Effector memory CD8-positive, alpha-beta T cell (primary cell): ENCODE measurements at regions not wholly inside any gene's neighbourhood (a gene's known extent, or its start where the extent isn't known, plus 50 kb on each side); places are given as distances from the start of the nearest gene placed in this dataset.

Experiments
- ATAC-seq: fragments of 150-1000 bp; cut with Tn5 transposase; replicated peaks from 2 replicates; pipeline ENCODE4 v1.10.0; 2021; ENCODE audit warnings: mild to moderate bottlenecking, moderate library complexity
- DNase-seq, 3 experiments: peaks; one replicate each; pipeline ENCODE4 v3.0.0; 2021
- H3K27ac Mint-ChIP-seq, 2 donors: one replicate each; pipeline ENCODE4 v1.8.0; 2022; ENCODE audit warnings: mild to moderate bottlenecking in 2 of 2, mixed read lengths in 2 of 2, moderate library complexity in 2 of 2
- H3K27me3 Mint-ChIP-seq, 2 donors: one replicate each; pipeline ENCODE4 v1.8.0; 2022; ENCODE audit warnings: mixed read lengths in 2 of 2
- H3K36me3 Mint-ChIP-seq: one replicate; pipeline ENCODE4 v1.8.0; 2022; ENCODE audit warnings: mild to moderate bottlenecking, moderate library complexity, mixed read lengths; ENCODE audit not compliant: insufficient read depth
- H3K4me1 Mint-ChIP-seq, 2 donors: one replicate each; pipeline ENCODE4 v1.8.0; 2022; ENCODE audit warnings: low read depth in 2 of 2, mixed read lengths in 2 of 2
- H3K4me3 Mint-ChIP-seq, 2 donors: one replicate each; pipeline ENCODE4 v1.8.0; 2022; ENCODE audit warnings: mild to moderate bottlenecking in 2 of 2, mixed read lengths in 2 of 2, moderate library complexity in 2 of 2
- H3K9me3 Mint-ChIP-seq, 2 donors: one replicate each; pipeline ENCODE4 v1.8.0; 2022; ENCODE audit warnings: mixed read lengths in 2 of 2

- Mint-ChIP-seq H3K9me3 (no peaks in the 10 kb centered on the region), H3K27ac (no peak overlapping the region), H3K4me3 (no peak overlapping the region), H3K27me3 (no peaks in the 10 kb centered on the region), H3K36me3 (peaks cover 6% of the 10 kb centered on the region), H3K4me1 (peaks cover 0 to 2% of the 10 kb centered on the region in 2 donors)
- ATAC-seq (no peak), DNase-seq (no peak)
These were observed 55.1 kb downstream of the PJA1 start for GRCh38 chrX:69110116-69110530.

DNA sequence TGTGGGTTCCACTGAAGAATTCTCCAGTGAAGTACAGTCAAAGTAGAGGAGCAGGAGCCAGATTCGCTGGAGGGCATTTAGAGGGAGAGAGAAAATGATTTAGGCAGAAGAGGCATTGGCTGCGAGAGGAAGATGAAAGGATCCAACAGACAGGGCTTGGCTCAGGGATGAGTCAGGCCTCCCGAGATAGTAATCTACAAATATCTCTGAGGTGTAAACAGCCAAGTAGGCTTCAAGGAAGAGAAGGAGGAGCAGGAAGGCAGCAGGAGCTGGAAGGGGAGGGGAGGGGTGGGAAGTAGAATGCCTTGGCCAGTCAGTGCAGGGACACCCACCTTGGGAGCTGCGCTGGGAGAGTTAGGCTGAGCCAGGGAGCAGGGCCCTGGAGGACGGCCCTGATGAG is 55.5 kb downstream of the PJA1 start:
- H3K27me3 Mint-ChIP-seq: no peaks in the 10 kb centered on the region
- ATAC-seq: no peak
- H3K4me1 Mint-ChIP-seq: peaks cover 0 to 2% of the 10 kb centered on the region in 2 donors
- no peak overlapping the region for H3K4me3 Mint-ChIP-seq
- no peak overlapping the region for H3K27ac Mint-ChIP-seq
- peaks cover 6% of the 10 kb centered on the region for H3K36me3 Mint-ChIP-seq
- DNase-seq: no peak
- no peaks in the 10 kb centered on the region for H3K9me3 Mint-ChIP-seq

DNA sequence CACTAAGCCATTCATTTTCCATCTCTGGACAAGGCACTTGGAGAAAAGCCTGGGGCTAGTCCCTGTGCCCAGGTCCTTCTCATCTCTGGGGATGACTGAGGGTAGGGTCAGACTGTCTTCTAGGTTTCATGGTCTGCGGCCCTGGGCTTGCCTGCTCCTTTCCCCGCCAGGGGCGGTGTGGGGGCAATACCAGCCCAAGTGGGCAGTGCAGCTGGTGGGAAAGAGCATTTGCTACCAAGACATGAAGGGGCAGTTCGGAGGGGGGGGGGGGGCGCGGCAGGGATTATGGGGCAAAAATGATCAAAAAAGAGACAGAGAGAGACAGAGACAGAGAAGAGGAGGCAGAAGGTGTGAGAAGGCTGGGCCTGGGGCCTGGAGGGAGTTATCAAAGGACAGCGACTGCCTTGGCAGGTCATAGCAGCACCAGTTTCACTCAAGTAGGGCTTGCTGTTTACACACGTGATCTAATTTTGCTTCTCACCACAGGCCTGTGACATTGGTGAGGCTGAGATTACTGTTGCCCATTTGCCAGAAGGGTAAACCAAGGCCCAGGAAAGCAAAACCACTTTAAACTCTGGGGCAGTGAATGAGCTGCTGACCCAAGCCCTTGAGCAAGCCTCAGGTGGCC is 56.1 kb downstream of the PJA1 start:
- no peak overlapping the region for H3K4me3 Mint-ChIP-seq
- H3K27ac Mint-ChIP-seq: no peak overlapping the region
- no peaks in the 10 kb centered on the region for H3K9me3 Mint-ChIP-seq
- ATAC-seq (no peak), DNase-seq (no peak)
- peaks cover 0 to 2% of the 10 kb centered on the region in 2 donors for H3K4me1 Mint-ChIP-seq
- H3K27me3 Mint-ChIP-seq: no peaks in the 10 kb centered on the region
- H3K36me3 Mint-ChIP-seq: peaks cover 6% of the 10 kb centered on the region

DNA sequence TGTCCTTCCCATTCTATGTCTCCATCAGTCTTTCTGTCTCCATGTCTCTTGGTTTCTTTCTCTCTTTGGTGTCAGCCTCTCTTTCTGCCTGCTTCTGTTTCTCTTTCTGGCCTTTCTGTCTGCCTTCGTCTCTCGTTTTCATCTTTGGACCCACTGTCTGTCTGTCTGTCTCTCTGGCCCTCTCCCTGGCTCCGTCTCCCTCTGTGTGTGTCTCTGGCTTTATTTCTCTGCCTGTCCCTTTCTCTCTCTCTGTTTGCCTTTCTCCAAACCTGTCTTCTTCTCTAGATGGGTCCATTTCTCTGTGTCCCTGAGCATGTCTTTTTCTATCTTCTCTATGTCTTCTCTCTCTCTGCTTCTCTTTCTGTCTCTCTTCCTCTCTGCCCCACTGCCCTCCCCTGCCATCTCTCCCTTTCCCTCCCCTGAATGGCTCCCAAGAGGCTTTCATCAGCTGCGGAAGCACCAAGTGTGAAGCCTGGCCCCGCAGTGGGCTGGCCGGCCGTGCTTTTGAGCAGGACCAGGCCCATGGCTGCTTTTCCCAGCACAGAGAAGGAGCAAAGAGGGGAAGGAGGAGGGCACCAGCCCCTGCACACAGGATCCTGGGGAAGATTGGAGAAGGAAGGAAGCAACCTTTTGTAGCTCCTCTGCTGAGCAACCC is 57.4 kb downstream of the PJA1 start:
- no peaks in the 10 kb centered on the region for H3K27me3 Mint-ChIP-seq
- ATAC-seq (no peak), DNase-seq (no peak)
- no peak overlapping the region for H3K4me3 Mint-ChIP-seq
- no peak overlapping the region for H3K27ac Mint-ChIP-seq
- H3K36me3 Mint-ChIP-seq: peaks cover 6% of the 10 kb centered on the region
- H3K4me1 Mint-ChIP-seq: peaks cover 0 to 2% of the 10 kb centered on the region in 2 donors
- no peaks in the 10 kb centered on the region for H3K9me3 Mint-ChIP-seq

DNA sequence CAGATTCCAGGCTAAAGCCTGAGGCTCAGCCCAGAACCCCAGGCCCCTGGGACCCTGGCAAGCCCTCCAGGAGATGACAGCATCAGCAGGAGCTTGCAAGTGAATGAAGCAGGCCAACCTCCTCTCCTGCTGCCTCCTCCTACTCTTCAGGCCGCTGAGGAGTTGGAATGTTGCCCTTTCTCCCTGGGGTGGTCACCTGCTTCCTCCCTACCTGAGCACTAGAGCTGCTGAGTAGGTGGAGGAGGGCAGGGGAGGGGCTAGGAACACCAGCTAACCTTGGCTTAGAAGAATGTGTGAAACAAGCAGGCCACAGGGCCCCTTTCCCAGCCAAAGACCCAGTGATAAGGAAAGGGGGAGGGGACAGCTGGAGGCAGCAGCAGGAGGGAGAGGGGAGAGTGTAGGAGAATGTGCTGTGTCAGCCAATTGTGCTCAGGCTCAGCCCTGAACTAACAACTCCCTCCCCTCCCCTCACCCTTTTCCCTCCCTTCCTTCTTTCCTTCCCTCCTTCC is 58.0 kb downstream of the PJA1 start:
- Mint-ChIP-seq H3K4me3 (no peak overlapping the region), H3K36me3 (peaks cover 3% of the 10 kb centered on the region), H3K9me3 (no peaks in the 10 kb centered on the region), H3K4me1 (peaks cover 0 to 2% of the 10 kb centered on the region in 2 donors), H3K27ac (no peak overlapping the region), H3K27me3 (no peaks in the 10 kb centered on the region)
- no peak for ATAC-seq
- no peak for DNase-seq

DNA sequence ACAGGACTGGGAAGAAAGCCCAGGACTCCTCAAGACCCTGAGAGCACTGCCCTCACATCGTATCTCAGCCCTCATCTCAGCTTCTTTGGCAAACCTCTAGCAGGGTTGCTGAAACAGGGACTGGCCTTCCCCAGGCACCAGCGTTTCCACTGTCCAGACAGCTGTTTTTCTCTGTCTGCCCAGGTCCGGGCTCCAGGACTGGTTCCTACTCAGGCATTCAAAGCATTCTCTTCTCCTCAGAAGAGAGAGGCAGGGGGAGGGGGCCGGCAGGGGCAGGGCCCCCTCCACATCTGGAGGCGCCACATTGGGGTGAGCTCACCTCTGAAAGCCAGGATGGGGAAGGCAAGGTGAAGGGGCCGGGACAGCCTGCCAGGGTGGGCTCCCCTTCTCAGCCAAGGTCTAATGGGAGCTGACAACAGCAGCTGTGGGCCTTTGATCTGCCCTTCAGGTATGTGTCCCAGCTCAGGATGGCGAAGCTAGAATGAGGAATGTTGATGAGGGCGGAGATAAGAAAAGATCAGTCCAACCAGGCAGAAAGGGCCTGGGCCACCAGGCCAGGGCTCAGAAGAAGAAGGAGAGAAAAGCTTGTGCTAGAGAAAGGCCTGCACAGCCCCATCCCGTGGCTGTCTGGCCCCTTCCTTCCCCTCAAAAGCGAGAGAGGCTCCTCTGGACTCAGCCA is 60.4 kb downstream of the PJA1 start:
- peaks cover 3% of the 10 kb centered on the region for H3K36me3 Mint-ChIP-seq
- peaks cover 0 to 2% of the 10 kb centered on the region in 2 donors for H3K4me1 Mint-ChIP-seq
- H3K27me3 Mint-ChIP-seq: no peaks in the 10 kb centered on the region
- DNase-seq (no peak), ATAC-seq (no peak)
- no peak overlapping the region for H3K4me3 Mint-ChIP-seq
- H3K27ac Mint-ChIP-seq: no peak overlapping the region
- no peaks in the 10 kb centered on the region for H3K9me3 Mint-ChIP-seq

DNA sequence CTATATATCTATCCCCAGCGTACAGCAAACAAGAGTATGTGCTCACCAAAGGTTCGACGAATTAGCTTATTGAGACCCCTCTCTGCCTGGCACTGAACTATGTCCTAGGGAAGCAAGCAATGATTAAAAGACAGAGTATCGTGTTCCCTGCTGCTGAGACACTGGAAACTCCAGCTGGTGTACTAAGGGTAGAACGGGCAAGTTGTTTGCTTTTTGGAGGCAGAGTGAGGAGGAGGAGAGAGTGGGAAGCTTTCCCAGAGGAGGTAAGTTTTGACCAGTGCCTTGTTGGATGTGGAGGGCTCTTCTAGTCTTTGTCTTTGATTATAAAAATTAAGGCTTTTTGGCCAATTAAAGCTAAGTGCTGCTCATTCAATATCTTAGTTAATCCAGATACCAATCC is 61.7 kb downstream of the PJA1 start:
- Mint-ChIP-seq H3K36me3 (peaks cover 3% of the 10 kb centered on the region), H3K9me3 (no peaks in the 10 kb centered on the region), H3K27me3 (no peaks in the 10 kb centered on the region), H3K27ac (no peak overlapping the region), H3K4me1 (peaks cover 0 to 2% of the 10 kb centered on the region in 2 donors), H3K4me3 (no peak overlapping the region)
- DNase-seq (no peak), ATAC-seq (no peak)

DNA sequence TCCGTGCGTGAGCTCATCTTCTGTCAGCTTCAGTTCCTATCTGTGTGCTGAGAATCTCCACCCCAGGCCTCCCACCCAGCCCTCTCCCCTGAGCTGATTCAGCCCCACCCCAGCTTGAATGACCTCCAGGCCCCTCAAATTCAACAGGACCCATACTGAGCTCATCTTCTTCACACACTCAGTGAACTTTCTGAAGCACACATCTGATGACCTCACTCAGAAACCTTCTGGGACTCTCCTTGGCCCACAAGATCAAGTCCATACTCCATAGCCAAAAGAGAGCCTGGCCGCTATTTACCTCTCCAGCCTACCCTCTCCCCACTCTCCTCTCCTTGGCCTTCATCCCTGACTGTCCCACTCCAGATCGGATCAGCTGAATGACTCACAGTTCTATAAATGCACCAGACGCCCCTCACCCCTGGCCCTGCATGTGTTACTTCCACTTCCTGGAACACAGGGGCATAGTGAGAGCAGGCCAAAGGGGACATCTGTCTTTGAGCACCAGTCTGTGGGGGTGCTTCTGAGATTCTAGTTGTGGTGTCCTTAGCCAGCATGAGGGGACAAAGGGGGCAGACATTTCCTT is 62.5 kb downstream of the PJA1 start:
- no peak for ATAC-seq
- no peaks in the 10 kb centered on the region for H3K36me3 Mint-ChIP-seq
- no peaks in the 10 kb centered on the region for H3K27me3 Mint-ChIP-seq

DNA sequence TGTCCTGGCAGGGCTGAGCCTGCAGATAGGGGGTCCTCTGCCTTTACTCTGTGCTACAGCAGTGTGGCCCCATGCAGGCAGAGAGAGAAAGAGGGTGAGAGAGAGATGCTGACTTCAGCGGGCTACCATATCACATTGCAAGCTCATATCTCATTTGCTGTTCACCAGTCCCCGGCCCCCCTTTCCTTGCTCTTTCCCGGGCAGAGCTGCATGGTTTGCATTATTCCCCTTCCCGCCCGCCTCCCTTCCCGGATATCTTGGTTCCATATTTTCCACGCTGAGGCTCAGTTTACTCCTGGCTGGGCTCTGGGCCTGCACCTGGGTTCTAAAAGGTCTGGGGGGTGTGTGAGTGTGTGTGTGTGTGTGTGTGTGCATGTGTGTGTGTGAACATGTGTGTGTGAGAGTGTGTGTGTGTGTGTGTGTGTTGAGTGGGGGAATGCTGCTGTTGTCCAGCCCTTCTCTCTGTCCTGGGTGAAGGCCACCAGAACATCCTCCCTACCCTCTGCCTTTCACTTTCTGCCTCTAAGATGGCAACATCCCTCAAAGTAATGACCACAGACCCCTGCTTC is 63.5 kb downstream of the PJA1 start:
- Mint-ChIP-seq H3K27ac (no peak overlapping the region), H3K27me3 (no peaks in the 10 kb centered on the region), H3K9me3 (no peaks in the 10 kb centered on the region), H3K36me3 (no peaks in the 10 kb centered on the region), H3K4me3 (no peak overlapping the region), H3K4me1 (peaks cover 0 to 2% of the 10 kb centered on the region in 2 donors)
- ATAC-seq (no peak), DNase-seq (no peak)

More for the DNA sequence above, 62.5 kb downstream of the PJA1 start:
- Mint-ChIP-seq H3K4me3 (no peak overlapping the region), H3K9me3 (no peaks in the 10 kb centered on the region), H3K4me1 (peaks cover 0 to 2% of the 10 kb centered on the region in 2 donors), H3K27ac (no peak overlapping the region)
- DNase-seq: no peak

- Mint-ChIP-seq H3K27ac (no peak overlapping the region), H3K9me3 (no peaks in the 10 kb centered on the region), H3K4me1 (no peaks in the 10 kb centered on the region), H3K36me3 (no peaks in the 10 kb centered on the region), H3K27me3 (no peaks in the 10 kb centered on the region), H3K4me3 (no peak overlapping the region)
- DNase-seq (no peak), ATAC-seq (no peak)
These were observed 64.8 kb downstream of the PJA1 start for GRCh38 chrX:69100478-69100877.

- no peaks in the 10 kb centered on the region for H3K27me3 Mint-ChIP-seq
- H3K4me3 Mint-ChIP-seq: no peak overlapping the region
- no peak for ATAC-seq
- no peak for DNase-seq
- no peaks in the 10 kb centered on the region for H3K4me1 Mint-ChIP-seq
- H3K9me3 Mint-ChIP-seq: no peaks in the 10 kb centered on the region
- H3K36me3 Mint-ChIP-seq: no peaks in the 10 kb centered on the region
- no peak overlapping the region for H3K27ac Mint-ChIP-seq
These were observed 67.6 kb downstream of the PJA1 start for GRCh38 chrX:69097451-69098236.

DNA sequence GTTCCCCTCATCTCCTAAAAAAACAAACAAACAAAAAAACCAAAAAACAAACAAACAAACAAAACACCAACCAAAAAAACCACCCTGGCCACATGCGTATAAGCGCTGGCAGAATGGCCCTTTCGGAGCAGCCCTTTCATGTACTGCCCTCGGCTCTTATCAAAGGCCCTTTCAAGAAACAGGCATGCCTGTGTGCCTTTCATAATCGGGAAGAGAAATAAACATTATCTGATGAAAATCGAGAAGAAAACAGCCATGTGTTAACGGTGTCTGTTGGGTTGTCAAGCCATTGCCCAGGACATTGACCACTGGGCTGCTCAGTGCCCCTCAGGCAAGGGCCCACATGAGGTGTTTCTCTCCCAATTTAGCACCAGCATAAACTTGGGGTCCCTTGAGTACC is 68.3 kb downstream of the PJA1 start:
- DNase-seq: no peak
- Mint-ChIP-seq H3K4me1 (no peaks in the 10 kb centered on the region), H3K27ac (no peak overlapping the region), H3K27me3 (no peaks in the 10 kb centered on the region), H3K4me3 (no peak overlapping the region), H3K9me3 (no peaks in the 10 kb centered on the region), H3K36me3 (no peaks in the 10 kb centered on the region)
- ATAC-seq: no peak
